Ramos (cell line): ENCODE measurements at regions not wholly inside any gene's neighbourhood (a gene's known extent, or its start where the extent isn't known, plus 50 kb on each side); places are given as distances from the start of the nearest gene placed in this dataset.

Source experiments
- in situ Hi-C: fragments of 300-500 bp; cut with MboI; formaldehyde crosslinking; loops from one replicate; pipeline ENCODE4 v1.14.3; 2022; ENCODE audit warnings: low sequenced_read_pairs; ENCODE audit not compliant: unreplicated experiment

DNA sequence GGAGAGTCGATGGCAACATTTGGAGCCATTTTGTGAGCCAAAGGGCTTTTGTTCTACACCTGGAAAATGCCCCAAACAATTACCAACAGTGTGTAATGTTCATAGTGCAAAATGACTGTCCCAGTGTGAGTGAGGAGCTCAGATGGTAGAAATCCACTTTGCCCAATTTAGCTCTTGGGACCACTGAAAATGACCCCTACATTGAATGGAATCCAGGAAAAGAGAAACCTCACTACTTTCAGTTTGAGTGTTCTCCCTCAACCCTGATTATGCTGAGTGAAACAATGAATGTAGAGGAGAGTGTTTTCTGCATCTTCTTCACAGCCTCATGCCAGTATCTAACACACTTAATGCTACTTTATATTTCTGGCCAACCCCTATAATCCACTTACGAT is 84.9 kb upstream of the NRN1 start:
- in situ Hi-C loops = no loop called here

DNA sequence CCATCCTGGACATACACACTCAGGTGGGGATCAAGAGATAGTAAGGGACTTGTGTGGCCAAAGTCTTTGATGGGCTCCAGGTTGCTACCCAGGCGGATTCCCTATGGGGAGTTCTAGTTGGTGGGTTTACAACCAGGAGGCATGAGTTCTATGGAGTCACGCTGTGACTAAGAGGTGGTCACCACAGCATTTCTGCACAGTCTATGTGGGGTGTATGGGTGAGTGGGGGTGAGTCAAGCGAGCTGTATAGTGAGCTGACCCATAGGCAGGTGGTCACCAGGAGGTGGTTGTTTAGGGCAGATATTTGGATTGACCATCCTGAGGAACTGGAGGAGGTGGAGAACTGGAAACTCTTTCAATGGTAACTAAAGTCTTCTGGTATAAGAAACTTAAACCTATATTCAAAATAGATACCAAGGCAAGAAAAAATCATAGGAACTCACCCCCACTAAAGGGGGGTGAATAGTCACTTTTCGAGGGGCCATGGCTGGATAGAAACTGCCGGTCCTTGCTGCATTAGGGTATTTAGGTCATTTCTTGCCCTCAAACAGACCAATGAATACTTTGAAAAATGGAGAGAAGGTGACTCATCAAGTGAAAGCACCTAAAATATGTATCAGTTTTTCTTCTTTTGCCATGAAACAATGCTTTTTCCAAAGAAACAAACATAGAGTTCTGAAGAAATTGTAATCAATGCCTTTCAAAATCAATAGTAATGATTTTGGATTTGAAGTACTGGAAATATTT is 84.3 kb upstream of the NRN1 start:
- in situ Hi-C loops = no loop called here

DNA sequence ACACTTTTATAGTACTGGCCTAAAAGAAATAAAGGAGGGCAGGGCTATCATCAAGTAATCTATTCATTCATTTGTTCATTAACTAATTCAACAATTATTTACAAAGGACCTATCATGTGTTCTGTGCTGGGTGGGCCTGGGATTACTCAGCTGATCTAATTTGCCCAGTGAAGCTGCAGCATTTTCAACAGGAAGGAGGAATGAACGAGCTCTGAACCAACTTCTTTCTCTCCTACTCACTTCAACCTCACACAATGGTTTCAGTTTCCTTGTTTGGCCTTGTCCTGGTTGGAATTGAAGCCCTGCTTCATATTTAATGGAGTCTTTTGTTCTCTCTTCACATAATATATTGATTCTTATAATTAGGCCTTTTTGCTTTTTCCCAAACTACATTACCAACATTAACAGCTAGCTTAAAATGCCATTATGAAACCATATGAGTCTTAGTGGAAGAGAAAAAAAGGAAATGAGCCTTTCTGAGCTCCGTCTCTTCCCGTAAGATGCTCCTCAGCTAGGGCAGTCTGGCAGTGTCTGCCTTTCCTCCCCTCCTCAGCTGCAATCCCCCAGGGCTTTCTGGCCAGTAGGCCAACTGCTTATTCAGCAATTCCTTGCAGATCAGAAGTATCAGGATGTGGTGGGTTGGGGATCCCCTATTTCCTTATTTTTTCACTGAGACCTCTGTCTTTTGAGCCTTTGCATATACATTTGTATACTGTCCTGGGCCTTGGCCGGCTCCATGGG is 79.4 kb upstream of the NRN1 start:
- in situ Hi-C loops = no loop called here

DNA sequence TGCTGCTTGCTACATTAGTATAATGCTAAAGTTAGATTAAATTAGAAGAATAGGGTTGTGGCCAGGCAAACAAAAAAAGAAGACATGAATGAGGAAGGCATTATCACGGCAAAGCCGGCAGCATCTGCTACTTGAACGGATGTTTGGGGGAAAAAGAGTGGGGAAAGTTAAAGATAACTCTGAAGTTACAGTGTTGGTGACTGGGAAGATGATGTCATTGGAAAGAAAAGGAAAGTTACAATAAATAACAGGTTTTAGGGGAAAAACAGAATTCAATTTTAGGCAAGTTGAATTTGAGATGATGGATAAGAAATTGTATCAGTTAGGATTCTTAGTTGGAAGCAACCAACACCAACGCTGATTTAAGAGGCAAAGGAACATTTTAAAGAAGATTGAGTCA is 74.2 kb upstream of the NRN1 start:
- in situ Hi-C loops = no loop called here

DNA sequence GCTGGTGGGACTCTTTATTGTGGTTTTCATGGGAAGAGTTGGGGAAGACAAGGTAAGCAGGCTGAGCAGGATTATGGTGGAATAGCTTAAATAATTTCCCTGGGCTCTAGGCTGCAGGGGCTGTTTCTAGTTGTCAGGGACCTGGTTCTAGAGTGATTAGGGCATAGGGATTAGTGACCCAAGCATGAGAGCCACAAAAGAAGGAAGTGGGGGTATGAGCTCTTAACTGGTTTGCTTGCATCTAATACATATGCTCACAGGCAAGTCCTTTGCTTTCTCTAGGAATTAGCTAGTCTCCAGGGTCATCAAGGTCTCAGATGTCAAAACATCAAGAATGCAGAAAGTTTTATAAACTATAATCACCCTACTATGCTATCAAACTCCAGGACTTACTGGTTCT is 67.5 kb upstream of the NRN1 start:
- in situ Hi-C loops = loop anchor here (25.0 kb wide), 1 partner anchor 438 kb away; no protein-coding TSS in a partner anchor

DNA sequence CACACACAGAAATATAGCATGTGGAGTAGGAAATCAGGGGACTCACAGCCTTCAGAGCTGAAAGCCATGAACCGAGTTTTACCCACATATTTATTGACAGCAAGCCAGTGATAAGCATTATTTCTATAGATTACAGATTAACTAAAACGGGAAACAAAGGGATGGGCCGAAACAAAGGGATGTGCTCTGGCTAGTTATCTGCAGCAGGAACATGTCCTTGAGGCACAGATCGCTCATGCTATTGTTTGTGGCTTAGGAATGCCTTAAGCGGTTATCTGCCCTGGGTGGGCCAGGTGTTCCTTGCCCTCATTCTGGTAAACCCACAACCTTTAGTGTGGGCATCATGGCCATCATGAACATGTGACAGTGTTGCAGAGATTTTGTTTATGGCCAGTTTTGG is 61.4 kb upstream of the NRN1 start:
- in situ Hi-C loops = loop anchor here (25.0 kb wide), 1 partner anchor 444 kb away; no protein-coding TSS in a partner anchor

DNA sequence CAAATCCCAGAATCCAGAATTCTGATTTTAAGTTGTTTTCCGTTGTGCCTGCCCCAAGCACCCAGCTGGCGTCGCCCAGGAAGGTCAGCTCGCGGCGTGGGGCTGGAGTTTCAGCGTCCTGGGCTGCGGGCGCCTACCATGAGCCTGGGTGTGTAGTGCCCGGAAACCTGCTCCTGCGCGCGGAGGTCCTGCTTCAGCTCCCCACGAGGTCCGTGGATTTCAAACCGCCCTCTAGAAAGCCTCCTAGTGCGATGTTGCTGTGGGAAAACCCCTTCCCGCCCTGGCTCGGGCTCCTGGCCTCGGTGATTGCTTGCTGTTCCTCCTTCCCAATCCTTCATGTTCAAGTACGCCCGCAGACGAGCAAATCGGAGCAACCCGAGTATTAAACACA is 51.3 kb upstream of the NRN1 start:
- in situ Hi-C loops = loop anchor here (25.0 kb wide), 1 partner anchor 454 kb away; no protein-coding TSS in a partner anchor

DNA sequence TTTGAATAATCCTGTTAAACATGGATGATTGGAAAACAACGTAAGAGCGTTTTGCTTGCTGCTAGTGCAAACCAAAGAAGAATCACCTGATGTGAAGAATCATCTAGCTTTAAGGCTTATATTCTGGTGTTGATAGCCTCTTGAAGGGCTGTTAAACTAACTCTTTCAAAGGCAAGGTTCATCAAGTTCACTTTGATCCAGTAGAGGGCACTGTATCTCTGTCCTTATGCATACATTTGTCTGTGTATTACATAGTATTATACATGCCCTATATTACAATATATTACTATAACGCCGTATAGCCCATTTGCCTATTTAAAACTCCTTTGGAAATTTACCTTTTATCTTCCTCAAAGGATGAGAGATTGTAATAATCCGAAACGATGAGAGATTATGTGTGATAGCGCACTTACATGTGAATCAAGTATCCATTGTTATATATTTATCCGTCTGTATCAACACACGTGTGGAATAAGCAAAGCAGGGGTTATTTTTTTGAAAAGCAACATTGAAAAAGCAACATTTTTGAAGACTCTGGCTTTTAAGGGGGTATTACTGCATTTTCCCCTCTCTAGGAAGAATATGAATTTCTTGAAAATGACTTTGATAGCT is 50.8 kb upstream of the NRN1 start:
- in situ Hi-C loops = loop anchor here (25.0 kb wide), 1 partner anchor 455 kb away; no protein-coding TSS in a partner anchor
